Neuronal stem cell (in vitro differentiated cells): ENCODE measurements at regions not wholly inside any gene's neighbourhood (a gene's known extent, or its start where the extent isn't known, plus 50 kb on each side); places are given as distances from the start of the nearest gene placed in this dataset.
"Not testable (repeated sequence)": the region's sequence is repeated elsewhere in the genome, so short reads cannot be mapped to it uniquely, and the experiment has no call there.

Experiments
- DNase-seq: peaks from one replicate; pipeline ENCODE4 v3.0.0-alpha.2; 2013; ENCODE audit warnings: low spot score
- H2AFZ ChIP-seq: one replicate; pipeline ENCODE4 v1.6.1; 2013; ENCODE audit warnings: mild to moderate bottlenecking, low read length, inconsistent platforms
- H2AK5ac ChIP-seq: 2 replicates; pipeline ENCODE4 v1.6.1; 2013; ENCODE audit warnings: low read depth, mild to moderate bottlenecking, inconsistent platforms, low read length, moderate library complexity, mixed read lengths
- H2BK120ac ChIP-seq: 2 replicates; pipeline ENCODE4 v1.6.1; 2013; ENCODE audit warnings: low read depth, mild to moderate bottlenecking, inconsistent platforms, low read length, moderate library complexity, mixed read lengths
- H2BK12ac ChIP-seq: one replicate; pipeline ENCODE4 v1.6.1; 2013; ENCODE audit warnings: low read length, inconsistent platforms
- H2BK15ac ChIP-seq: 2 replicates; pipeline ENCODE4 v1.6.1; 2013; ENCODE audit warnings: mild to moderate bottlenecking, low read length, inconsistent platforms, mixed read lengths
- H2BK5ac ChIP-seq: one replicate; pipeline ENCODE4 v1.6.1; 2013; ENCODE audit warnings: inconsistent platforms, mild to moderate bottlenecking, low read length, moderate library complexity
- H3K14ac ChIP-seq: one replicate; pipeline ENCODE4 v1.6.1; 2013; ENCODE audit warnings: low read length, inconsistent platforms
- H3K18ac ChIP-seq: 2 replicates; pipeline ENCODE4 v1.6.1; 2013; ENCODE audit warnings: low read length, inconsistent platforms
- H3K23ac ChIP-seq: 2 replicates; pipeline ENCODE4 v1.6.1; 2013; ENCODE audit warnings: low read depth, mild to moderate bottlenecking, mixed read lengths, low read length, inconsistent platforms; ENCODE audit not compliant: poor library complexity
- H3K27ac ChIP-seq: replicated peaks from 3 replicates; pipeline ENCODE4 v1.5.1; 2013; ENCODE audit warnings: low read length, inconsistent platforms
- H3K27me3 ChIP-seq, 3 experiments: 2 replicates each; pipeline ENCODE4 v1.6.1; 2013; ENCODE audit warnings: low read length in 3 of 3, mild to moderate bottlenecking in 2 of 3, inconsistent platforms in 1 of 3, low read depth in 1 of 3, mixed read lengths in 1 of 3, moderate library complexity in 1 of 3; ENCODE audit not compliant: control insufficient read depth in 3 of 3, insufficient read depth in 3 of 3
- H3K36me3 ChIP-seq, 2 donors: replicated peaks in 1 of 2; 2 replicates each; pipeline ENCODE4 v1.6.1; 2013; ENCODE audit warnings: low read length in 2 of 2; ENCODE audit not compliant: control insufficient read depth in 2 of 2, insufficient read depth in 2 of 2
- H3K4ac ChIP-seq: 2 replicates; pipeline ENCODE4 v1.6.1; 2013; ENCODE audit warnings: inconsistent platforms, mild to moderate bottlenecking, low read length, moderate library complexity
- H3K4me1 ChIP-seq, 2 donors: 1 replicate in 1 of 2; 2 replicates in 1 of 2; pipeline ENCODE4 v1.6.1; 2013; ENCODE audit warnings: low read length in 2 of 2, low read depth in 1 of 2; ENCODE audit not compliant: control insufficient read depth in 2 of 2, insufficient read depth in 1 of 2
- H3K4me2 ChIP-seq: one replicate; pipeline ENCODE4 v1.6.1; 2013; ENCODE audit warnings: mild to moderate bottlenecking, low read length, inconsistent platforms; ENCODE audit not compliant: insufficient read depth, poor library complexity, severe bottlenecking
- H3K4me3 ChIP-seq, 2 donors: 2 replicates each; pipeline ENCODE4 v1.5.1; 2013; ENCODE audit warnings: low read length in 2 of 2, mild to moderate bottlenecking in 2 of 2, inconsistent platforms in 1 of 2, moderate library complexity in 1 of 2
- H3K79me1 ChIP-seq: one replicate; pipeline ENCODE4 v1.6.1; 2013; ENCODE audit warnings: low read depth, mild to moderate bottlenecking, inconsistent platforms, low read length, moderate library complexity
- H3K9ac ChIP-seq: one replicate; pipeline ENCODE4 v1.6.1; 2013; ENCODE audit warnings: mild to moderate bottlenecking, low read depth, low read length, inconsistent platforms; ENCODE audit not compliant: poor library complexity
- H3K9me3 ChIP-seq, 2 donors: replicated peaks in 1 of 2; 2 replicates each; pipeline versions ENCODE3 to v1.6.1; 2013; ENCODE audit warnings: low read length in 2 of 2, mild to moderate bottlenecking in 2 of 2, inconsistent platforms in 1 of 2, low read depth in 1 of 2, mixed read lengths in 1 of 2, moderate library complexity in 1 of 2; ENCODE audit not compliant: control insufficient read depth in 2 of 2, insufficient read depth in 1 of 2
- H4K8ac ChIP-seq: one replicate; pipeline ENCODE4 v1.6.1; 2013; ENCODE audit warnings: low read depth, mild to moderate bottlenecking, inconsistent platforms, low read length, moderate library complexity
- H4K91ac ChIP-seq: one replicate; pipeline ENCODE4 v1.6.1; 2013; ENCODE audit warnings: low read length, low read depth, mild to moderate bottlenecking, inconsistent platforms; ENCODE audit not compliant: poor library complexity
- WGBS, 2 donors: extraction: QIAGEN DNeasy Blood & Tissue Kit; methylation state at CpG; one replicate each; pipeline ENCODE4 v1.1.7; 2013; ENCODE audit warnings: missing lambda C conversion rate in 2 of 2, mixed read lengths in 1 of 2; ENCODE audit not compliant: insufficient read length in 2 of 2, insufficient replicate concordance in 1 of 2; ENCODE audit errors: extremely low coverage in 2 of 2; 5-methylcytosine and 5-hydroxymethylcytosine counted together

- H3K36me3 ChIP-seq, H3K27ac ChIP-seq, H3K23ac ChIP-seq, DNase-seq, H3K27me3 ChIP-seq, H3K14ac ChIP-seq, H2AK5ac ChIP-seq, H2BK15ac ChIP-seq, H3K4me2 ChIP-seq, H2AFZ ChIP-seq, H3K4me3 ChIP-seq, H3K9ac ChIP-seq, H4K8ac ChIP-seq, H3K18ac ChIP-seq, H3K79me1 ChIP-seq, H4K91ac ChIP-seq, H3K4me1 ChIP-seq, H3K9me3 ChIP-seq, H2BK5ac ChIP-seq, H2BK12ac ChIP-seq, H3K4ac ChIP-seq, H2BK120ac ChIP-seq: not testable (repeated sequence)
- no CpG with 5 or more reads among the region's 3 CpGs for WGBS, 2 donors
These were observed 245.4 kb downstream of the NPIPA7 start for GRCh38 chr16:16624367-16624766.

- not testable (repeated sequence) for H3K9me3 ChIP-seq, H3K4me2 ChIP-seq, H3K4me1 ChIP-seq, H3K9ac ChIP-seq, H3K36me3 ChIP-seq, H2BK120ac ChIP-seq, H3K4ac ChIP-seq, H2BK5ac ChIP-seq, H3K23ac ChIP-seq, H3K79me1 ChIP-seq, H2BK15ac ChIP-seq, DNase-seq, H3K27ac ChIP-seq, H4K91ac ChIP-seq, H3K14ac ChIP-seq, H2AFZ ChIP-seq, H3K4me3 ChIP-seq, H3K27me3 ChIP-seq, H3K18ac ChIP-seq, H4K8ac ChIP-seq, H2BK12ac ChIP-seq, H2AK5ac ChIP-seq
- WGBS, 2 donors = no CpG with 5 or more reads among the region's 2 CpGs
These were observed 246.2 kb downstream of the NPIPA7 start for GRCh38 chr16:16625140-16625539.

- H3K27me3 ChIP-seq, H3K4me2 ChIP-seq, H3K23ac ChIP-seq, H4K91ac ChIP-seq, H3K4ac ChIP-seq, H2AFZ ChIP-seq, H2BK12ac ChIP-seq, H3K4me3 ChIP-seq, H3K4me1 ChIP-seq, H3K27ac ChIP-seq, H3K79me1 ChIP-seq, DNase-seq, H3K18ac ChIP-seq, H2BK15ac ChIP-seq, H2BK5ac ChIP-seq, H3K36me3 ChIP-seq, H4K8ac ChIP-seq, H2BK120ac ChIP-seq, H3K9me3 ChIP-seq, H2AK5ac ChIP-seq, H3K14ac ChIP-seq, H3K9ac ChIP-seq: not testable (repeated sequence)
- WGBS, 2 donors = no CpG with 5 or more reads among the region's 6 CpGs
These were observed 248.9 kb downstream of the NPIPA7 start for GRCh38 chr16:16627865-16628264.

GRCh38 chr16:16638231-16638630 lies 259.3 kb downstream of the NPIPA7 start:
- not testable (repeated sequence) for H4K8ac ChIP-seq, H4K91ac ChIP-seq, H3K4me1 ChIP-seq, H3K14ac ChIP-seq, H3K27me3 ChIP-seq, H3K4me2 ChIP-seq, H3K36me3 ChIP-seq, H2AK5ac ChIP-seq, H3K18ac ChIP-seq, H2BK120ac ChIP-seq, H2BK5ac ChIP-seq, H3K4ac ChIP-seq, H3K4me3 ChIP-seq, H3K9ac ChIP-seq, H2BK15ac ChIP-seq, DNase-seq, H3K27ac ChIP-seq, H3K79me1 ChIP-seq, H2BK12ac ChIP-seq, H2AFZ ChIP-seq, H3K23ac ChIP-seq, H3K9me3 ChIP-seq
- WGBS, 2 donors = no CpG with 5 or more reads among the region's 7 CpGs
